Activated T-cell treated with anti-CD3 and anti-CD28 coated beads, Interleukin-2, amount 50 U/mL, for 72 hours (primary cell): ENCODE measurements at regions not wholly inside any gene's neighbourhood (a gene's known extent, or its start where the extent isn't known, plus 50 kb on each side); places are given as distances from the start of the nearest gene placed in this dataset.

Experiments
- ATAC-seq, 2 donors: fragments of 150-1000 bp; cut with Tn5 transposase; replicated peaks in 1 of 2; 2 replicates each; pipeline ENCODE4 v1.10.0; 2021; ENCODE audit warnings: moderate library complexity in 2 of 2, mild to moderate bottlenecking in 1 of 2
- DNase-seq, 2 donors: peaks; one replicate each; pipeline ENCODE4 v3.0.0; 2021 to 2022; ENCODE audit warnings: mixed read lengths in 1 of 2
- H3K27ac Mint-ChIP-seq: one replicate; pipeline ENCODE4 v1.8.0; 2022; ENCODE audit warnings: mild to moderate bottlenecking, moderate library complexity, mixed read lengths
- H3K27me3 Mint-ChIP-seq: one replicate; pipeline ENCODE4 v1.8.0; 2022; ENCODE audit warnings: low read depth, mixed read lengths
- H3K36me3 Mint-ChIP-seq, 2 donors: one replicate each; pipeline ENCODE4 v1.8.0; 2022; ENCODE audit warnings: mixed read lengths in 2 of 2, mild to moderate bottlenecking in 1 of 2; ENCODE audit not compliant: insufficient read depth in 2 of 2
- H3K4me1 Mint-ChIP-seq: one replicate; pipeline ENCODE4 v1.8.0; 2022; ENCODE audit warnings: low read depth, mixed read lengths
- H3K4me3 Mint-ChIP-seq, 2 donors: one replicate each; pipeline ENCODE4 v1.8.0; 2022; ENCODE audit warnings: mild to moderate bottlenecking in 2 of 2, mixed read lengths in 2 of 2, moderate library complexity in 2 of 2
- H3K9me3 Mint-ChIP-seq, 2 donors: one replicate each; pipeline ENCODE4 v1.8.0; 2022; ENCODE audit warnings: mixed read lengths in 2 of 2

GRCh38 chr12:58455136-58455535 is 465.2 kb downstream of the LRIG3 start:
- H3K9me3 Mint-ChIP-seq, result no peaks in the 10 kb centered on the region
- H3K4me1 Mint-ChIP-seq, result no peaks in the 10 kb centered on the region
- H3K27ac Mint-ChIP-seq, result no peak overlapping the region
- H3K27me3 Mint-ChIP-seq, result no peaks in the 10 kb centered on the region
- no peaks in the 10 kb centered on the region for H3K36me3 Mint-ChIP-seq
- ATAC-seq (no peak), DNase-seq (no peak)
- no peak overlapping the region for H3K4me3 Mint-ChIP-seq

- Mint-ChIP-seq H3K27me3 (no peaks in the 10 kb centered on the region), H3K4me1 (no peaks in the 10 kb centered on the region), H3K4me3 (no peak overlapping the region), H3K36me3 (no peaks in the 10 kb centered on the region), H3K9me3 (peaks cover 0 to 2% of the 10 kb centered on the region in 2 donors), H3K27ac (no peak overlapping the region)
- DNase-seq (no peak), ATAC-seq (no peak)
Measured at GRCh38 chr12:58458102-58458501, 462.2 kb downstream of the LRIG3 start.

GRCh38 chr12:58459191-58459590 is 461.1 kb downstream of the LRIG3 start:
- ATAC-seq, result no peak
- Mint-ChIP-seq H3K4me3 (no peak overlapping the region), H3K36me3 (no peaks in the 10 kb centered on the region), H3K27ac (no peak overlapping the region), H3K9me3 (peaks cover 0 to 2% of the 10 kb centered on the region in 2 donors), H3K27me3 (no peaks in the 10 kb centered on the region), H3K4me1 (no peaks in the 10 kb centered on the region)
- DNase-seq, result no peak

- no peaks in the 10 kb centered on the region for H3K4me1 Mint-ChIP-seq
- ATAC-seq (no peak), DNase-seq (no peak)
- no peak overlapping the region for H3K27ac Mint-ChIP-seq
- H3K36me3 Mint-ChIP-seq, result no peaks in the 10 kb centered on the region
- H3K4me3 Mint-ChIP-seq, result no peak overlapping the region
- H3K27me3 Mint-ChIP-seq, result no peaks in the 10 kb centered on the region
- H3K9me3 Mint-ChIP-seq, result peaks cover 2 to 8% of the 10 kb centered on the region in 2 donors
Measured at GRCh38 chr12:58463051-58463450, 457.3 kb downstream of the LRIG3 start.

- H3K27ac Mint-ChIP-seq, result no peak overlapping the region
- H3K27me3 Mint-ChIP-seq, result no peaks in the 10 kb centered on the region
- DNase-seq (no peak), ATAC-seq (no peak)
- H3K9me3 Mint-ChIP-seq, result peaks cover 4 to 10% of the 10 kb centered on the region in 2 donors
- no peaks in the 10 kb centered on the region for H3K4me1 Mint-ChIP-seq
- H3K4me3 Mint-ChIP-seq, result no peak overlapping the region
- no peaks in the 10 kb centered on the region for H3K36me3 Mint-ChIP-seq
Measured at GRCh38 chr12:58465418-58465817, 454.9 kb downstream of the LRIG3 start.

- ATAC-seq, result no peak
- no peaks in the 10 kb centered on the region for H3K27me3 Mint-ChIP-seq
- H3K4me1 Mint-ChIP-seq, result no peaks in the 10 kb centered on the region
- no peaks in the 10 kb centered on the region for H3K36me3 Mint-ChIP-seq
- no peak overlapping the region for H3K4me3 Mint-ChIP-seq
- no peak for DNase-seq
- H3K9me3 Mint-ChIP-seq, result peaks cover 4 to 8% of the 10 kb centered on the region in 2 donors
- H3K27ac Mint-ChIP-seq, result no peak overlapping the region
Measured at GRCh38 chr12:58470266-58471010, 449.9 kb downstream of the LRIG3 start.

- H3K4me1 Mint-ChIP-seq, result no peaks in the 10 kb centered on the region
- H3K4me3 Mint-ChIP-seq, result no peak overlapping the region
- DNase-seq (no peak), ATAC-seq (no peak)
- H3K27me3 Mint-ChIP-seq, result no peaks in the 10 kb centered on the region
- H3K9me3 Mint-ChIP-seq, result no peaks in the 10 kb centered on the region
- no peak overlapping the region for H3K27ac Mint-ChIP-seq
- peaks cover 0 to 2% of the 10 kb centered on the region in 2 donors for H3K36me3 Mint-ChIP-seq
Measured at GRCh38 chr12:58479401-58479800, 440.9 kb downstream of the LRIG3 start.

- Mint-ChIP-seq H3K27me3 (no peaks in the 10 kb centered on the region), H3K27ac (no peak overlapping the region), H3K9me3 (no peaks in the 10 kb centered on the region), H3K36me3 (peaks cover 0 to 2% of the 10 kb centered on the region in 2 donors), H3K4me3 (no peak overlapping the region), H3K4me1 (no peaks in the 10 kb centered on the region)
- DNase-seq (no peak), ATAC-seq (no peak)
Measured at GRCh38 chr12:58481811-58482210, 438.5 kb downstream of the LRIG3 start.

GRCh38 chr12:58487255-58487654 is 433.0 kb downstream of the LRIG3 start:
- no peaks in the 10 kb centered on the region for H3K27me3 Mint-ChIP-seq
- no peaks in the 10 kb centered on the region for H3K36me3 Mint-ChIP-seq
- H3K4me3 Mint-ChIP-seq, result no peak overlapping the region
- ATAC-seq, result no peak
- no peak for DNase-seq
- H3K4me1 Mint-ChIP-seq, result no peaks in the 10 kb centered on the region
- no peak overlapping the region for H3K27ac Mint-ChIP-seq
- H3K9me3 Mint-ChIP-seq, result no peaks in the 10 kb centered on the region

GRCh38 chr12:58487678-58488161 is 432.6 kb downstream of the LRIG3 start:
- H3K9me3 Mint-ChIP-seq, result no peaks in the 10 kb centered on the region
- no peaks in the 10 kb centered on the region for H3K27me3 Mint-ChIP-seq
- no peaks in the 10 kb centered on the region for H3K4me1 Mint-ChIP-seq
- DNase-seq (no peak), ATAC-seq (no peak)
- H3K4me3 Mint-ChIP-seq, result no peak overlapping the region
- no peaks in the 10 kb centered on the region for H3K36me3 Mint-ChIP-seq
- no peak overlapping the region for H3K27ac Mint-ChIP-seq

- ATAC-seq (no peak), DNase-seq (no peak)
- Mint-ChIP-seq H3K27ac (no peak overlapping the region), H3K27me3 (no peaks in the 10 kb centered on the region), H3K4me1 (no peaks in the 10 kb centered on the region), H3K4me3 (no peak overlapping the region), H3K9me3 (no peaks in the 10 kb centered on the region), H3K36me3 (no peaks in the 10 kb centered on the region)
Measured at GRCh38 chr12:58489394-58489793, 430.9 kb downstream of the LRIG3 start.

GRCh38 chr12:58491306-58491705 is 429.0 kb downstream of the LRIG3 start:
- no peak overlapping the region for H3K27ac Mint-ChIP-seq
- no peaks in the 10 kb centered on the region for H3K4me1 Mint-ChIP-seq
- H3K4me3 Mint-ChIP-seq, result no peak overlapping the region
- H3K27me3 Mint-ChIP-seq, result no peaks in the 10 kb centered on the region
- DNase-seq (no peak), ATAC-seq (no peak)
- no peaks in the 10 kb centered on the region for H3K9me3 Mint-ChIP-seq
- no peaks in the 10 kb centered on the region for H3K36me3 Mint-ChIP-seq

GRCh38 chr12:58496411-58497190 is 423.7 kb downstream of the LRIG3 start:
- no peak overlapping the region for H3K27ac Mint-ChIP-seq
- H3K9me3 Mint-ChIP-seq, result no peaks in the 10 kb centered on the region
- no peak overlapping the region for H3K4me3 Mint-ChIP-seq
- DNase-seq (no peak), ATAC-seq (no peak)
- H3K36me3 Mint-ChIP-seq, result no peaks in the 10 kb centered on the region
- H3K4me1 Mint-ChIP-seq, result no peaks in the 10 kb centered on the region
- no peaks in the 10 kb centered on the region for H3K27me3 Mint-ChIP-seq
